Activated T-helper 9 cell treated with anti-CD3 and anti-CD28 coated beads, Interleukin-2, amount 50 U/mL, for 16 hours (primary cell): ENCODE measurements at regions not wholly inside any gene's neighbourhood (a gene's known extent, or its start where the extent isn't known, plus 50 kb on each side); places are given as distances from the start of the nearest gene placed in this dataset.
A peak's percentile ranks its signal among the peaks of the same experiment; 100 is the strongest.
"Not testable (repeated sequence)": the region's sequence is repeated elsewhere in the genome, so short reads cannot be mapped to it uniquely, and the experiment has no call there.

Source experiments
- DNase-seq: peaks from one replicate; pipeline ENCODE4 v3.0.0-alpha.2; 2020; ENCODE audit warnings: low read depth

- DNase-seq, result no peak
Measured at GRCh38 chr12:42030588-42030987, 114.1 kb downstream of the GXYLT1 start.

GRCh38 chr12:42027546-42027945, 117.1 kb downstream of the GXYLT1 start:
- no peak for DNase-seq

GRCh38 chr12:42024495-42024830, 120.2 kb downstream of the GXYLT1 start:
- DNase-seq, result no peak

- peak; percentile 47 for DNase-seq
Measured at GRCh38 chr12:42023733-42024494, 120.8 kb downstream of the GXYLT1 start.

- DNase-seq, result not testable (repeated sequence)
Measured at GRCh38 chr12:42021937-42022336, 122.7 kb downstream of the GXYLT1 start.

- DNase-seq, result no peak
Measured at GRCh38 chr12:42021469-42021868, 123.2 kb downstream of the GXYLT1 start.

- DNase-seq, result no peak
Measured at GRCh38 chr12:42020226-42020625, 124.4 kb downstream of the GXYLT1 start.

GRCh38 chr12:42019746-42020145, 124.9 kb downstream of the GXYLT1 start:
- no peak for DNase-seq

GRCh38 chr12:42017051-42017450, 127.6 kb downstream of the GXYLT1 start:
- DNase-seq, result no peak

- DNase-seq, result no peak
Measured at GRCh38 chr12:42015051-42015461, 129.6 kb downstream of the GXYLT1 start.

- DNase-seq, result not testable (repeated sequence)
Measured at GRCh38 chr12:42012501-42012900, 132.2 kb downstream of the GXYLT1 start.

- DNase-seq, result no peak
Measured at GRCh38 chr12:42010715-42011114, 134.0 kb downstream of the GXYLT1 start.

- DNase-seq, result no peak
Measured at GRCh38 chr12:42010257-42010656, 134.4 kb downstream of the GXYLT1 start.

GRCh38 chr12:42008996-42009395, 135.7 kb downstream of the GXYLT1 start:
- no peak for DNase-seq

GRCh38 chr12:42003031-42003430, 141.6 kb downstream of the GXYLT1 start:
- DNase-seq, result no peak

- DNase-seq, result no peak
Measured at GRCh38 chr12:42002563-42002962, 142.1 kb downstream of the GXYLT1 start.

- DNase-seq, result no peak
Measured at GRCh38 chr12:41998436-41998835, 146.2 kb downstream of the GXYLT1 start.

GRCh38 chr12:41993283-41993682, 151.4 kb downstream of the GXYLT1 start:
- DNase-seq, result no peak

- DNase-seq, result no peak
Measured at GRCh38 chr12:41992692-41993215, 151.9 kb downstream of the GXYLT1 start.

- no peak for DNase-seq
Measured at GRCh38 chr12:41992022-41992421, 152.7 kb downstream of the GXYLT1 start.

GRCh38 chr12:41988715-41989114, 156.0 kb downstream of the GXYLT1 start:
- DNase-seq, result no peak

- DNase-seq, result not testable (repeated sequence)
Measured at GRCh38 chr12:41986513-41986912, 158.2 kb downstream of the GXYLT1 start.

GRCh38 chr12:41983856-41984255, 160.8 kb downstream of the GXYLT1 start:
- no peak for DNase-seq

GRCh38 chr12:41983394-41983793, 161.3 kb downstream of the GXYLT1 start:
- DNase-seq, result no peak
